SK-MEL-5 (cell line): ENCODE measurements at regions not wholly inside any gene's neighbourhood (a gene's known extent, or its start where the extent isn't known, plus 50 kb on each side); places are given as distances from the start of the nearest gene placed in this dataset.

Experiments
- DNase-seq: peaks from one replicate; pipeline ENCODE4 v3.0.0-alpha.2; 2016; ENCODE audit warnings: low read depth, low spot score
- in situ Hi-C: cut with HindIII; loops from 2 replicates; pipeline ENCODE4 v1.10.0; 2016; ENCODE audit warnings: low sequenced_read_pairs, high pct_unique_total_duplicates, low pct_unique_long_range_greater_than_20kb

DNA sequence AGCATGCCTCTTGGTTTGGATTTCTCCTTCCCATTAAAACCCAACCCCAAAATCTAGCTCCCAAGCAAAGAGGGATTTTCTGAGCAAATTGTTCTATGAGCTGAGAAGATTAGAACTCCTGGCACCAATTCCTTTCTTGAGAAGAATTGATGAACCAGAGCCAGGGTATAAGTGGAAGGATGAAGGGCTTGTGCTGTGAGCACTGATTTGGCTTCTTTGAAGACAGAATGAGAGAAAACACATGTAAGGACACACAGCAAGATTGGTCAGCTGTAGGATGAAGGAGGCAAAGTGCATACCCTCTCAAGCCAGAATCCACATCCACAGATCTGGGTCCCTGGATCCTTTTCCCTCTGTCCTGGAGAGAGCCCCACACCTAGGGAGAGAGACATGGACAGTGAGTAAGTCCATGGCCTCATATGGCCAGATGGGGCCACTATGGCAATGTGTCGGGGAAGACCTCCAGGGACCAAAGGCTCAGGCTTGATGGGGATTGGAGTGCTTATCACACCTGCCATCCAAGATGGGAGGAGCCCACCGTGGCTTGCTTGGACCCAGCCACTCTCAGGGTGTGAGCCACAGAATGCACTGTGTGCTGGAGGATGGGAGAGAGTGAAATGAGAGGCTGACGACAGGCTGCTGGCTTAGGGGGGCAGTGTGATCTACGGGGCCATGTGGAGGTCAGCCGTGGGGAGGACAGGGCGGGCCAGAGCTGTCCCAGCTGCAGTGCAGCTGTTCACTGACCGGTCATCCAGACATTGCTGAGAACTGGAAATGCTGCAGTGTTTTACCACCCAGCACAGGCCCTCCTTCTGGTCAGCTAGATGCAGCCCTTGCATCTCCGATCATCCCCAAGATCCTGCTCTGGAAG, 339.8 kb downstream of the CYP26B1 start:
- in situ Hi-C loops, result no loop called here
- no peak for DNase-seq

DNA sequence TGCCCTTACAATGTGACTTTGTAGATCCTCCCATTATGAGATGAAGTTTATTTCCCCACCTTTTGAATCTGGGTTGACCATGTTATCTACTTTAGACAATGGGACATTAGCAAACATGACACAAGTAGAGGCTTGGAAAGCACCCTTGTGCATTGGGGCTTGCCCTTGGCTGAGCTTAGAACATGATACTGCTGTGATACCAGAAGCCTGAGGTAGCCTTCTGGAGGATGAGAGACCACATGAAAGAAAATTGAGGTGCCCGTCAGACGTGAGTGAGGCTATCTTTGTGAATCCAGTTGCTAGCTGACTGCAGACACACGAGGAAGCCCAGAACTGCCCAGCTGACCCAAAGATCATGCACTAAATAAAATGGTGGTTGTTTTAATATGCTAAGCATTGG, 341.2 kb downstream of the CYP26B1 start:
- in situ Hi-C loops, result no loop called here
- no peak for DNase-seq

DNA sequence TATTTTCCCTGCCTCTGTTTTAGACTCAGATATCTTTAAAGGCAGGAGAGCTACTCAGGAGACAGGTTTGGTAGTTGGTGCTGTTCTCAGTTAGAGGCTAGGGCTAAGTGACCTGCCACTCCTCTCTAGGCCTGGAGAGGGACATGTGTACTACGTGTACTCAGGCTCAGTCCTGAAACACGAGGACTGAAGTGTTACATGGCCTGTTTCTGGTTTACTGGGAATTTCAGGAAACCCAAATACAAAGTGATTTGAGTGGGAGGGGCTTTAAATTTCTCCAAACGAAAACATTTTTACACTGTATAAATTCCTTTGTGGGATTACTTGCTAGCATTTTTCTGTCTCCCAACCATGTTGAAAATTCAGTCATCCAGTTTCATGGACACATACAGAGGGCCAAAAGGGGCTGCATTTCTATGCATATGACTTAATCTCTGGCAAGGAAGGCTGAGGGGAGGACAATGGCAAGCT, 343.3 kb downstream of the CYP26B1 start:
- in situ Hi-C loops, result no loop called here
- no peak for DNase-seq

DNA sequence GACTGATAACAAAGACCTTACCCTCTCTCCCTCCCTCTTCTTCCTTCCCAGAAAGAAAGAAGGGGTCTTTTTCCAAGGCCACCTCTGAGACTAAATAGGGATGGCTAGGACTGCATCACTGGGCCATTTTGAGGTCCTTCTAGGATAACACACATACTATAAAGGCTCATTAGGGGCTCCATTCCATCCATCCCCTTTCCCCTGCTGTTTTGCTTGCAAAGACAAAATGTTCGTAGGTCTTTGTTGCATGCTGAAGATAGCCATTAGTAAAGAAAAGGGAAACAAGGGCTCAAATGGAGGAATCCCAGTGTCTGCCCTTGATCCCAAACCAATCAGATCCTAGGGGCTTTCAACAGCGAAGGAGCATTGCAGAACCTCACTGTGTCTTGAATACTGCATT, 344.3 kb downstream of the CYP26B1 start:
- in situ Hi-C loops, result no loop called here
- no peak for DNase-seq

DNA sequence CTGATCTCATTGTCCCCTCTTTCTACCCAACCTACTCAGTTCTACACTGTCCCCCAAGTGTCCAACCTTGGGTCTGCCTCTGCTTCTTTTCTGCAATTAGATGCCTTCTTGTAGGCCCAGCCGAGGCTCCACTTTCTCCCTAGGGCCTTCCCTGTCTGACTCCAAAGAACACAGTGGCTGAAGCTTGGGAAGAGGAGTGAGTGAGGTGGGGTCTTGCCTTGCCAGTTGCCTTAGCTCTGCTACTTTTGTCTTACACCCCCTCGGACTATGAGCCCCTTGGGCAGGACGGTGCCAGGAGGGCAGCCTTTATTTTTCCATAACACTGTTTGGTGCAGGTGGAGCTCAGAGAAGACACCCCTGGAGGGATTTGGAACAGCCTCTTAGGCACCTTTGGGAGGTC, 345.1 kb downstream of the CYP26B1 start:
- DNase-seq, result no peak
- in situ Hi-C loops, result no loop called here

DNA sequence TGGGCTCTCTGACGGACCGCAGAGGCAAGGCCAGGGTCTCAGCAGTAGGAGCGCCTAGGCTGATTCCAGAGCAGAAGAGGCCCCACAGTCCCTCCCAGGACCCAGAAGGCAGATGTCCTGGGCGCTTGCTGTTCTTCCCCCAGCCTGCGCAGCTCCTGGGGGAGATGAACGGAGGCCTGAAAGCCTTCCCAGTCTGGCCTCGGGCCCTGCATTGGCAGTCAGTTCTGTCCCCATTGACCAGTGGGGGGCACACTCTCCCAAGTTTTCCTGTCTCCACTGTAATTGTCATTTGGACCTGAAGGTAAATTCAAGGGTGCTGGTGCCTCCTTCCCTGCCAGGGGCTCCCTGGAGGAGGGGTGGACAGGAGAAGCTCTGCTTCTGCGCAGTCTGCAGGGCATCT, 345.7 kb downstream of the CYP26B1 start:
- DNase-seq, result peak; percentile 74
- in situ Hi-C loops, result no loop called here

DNA sequence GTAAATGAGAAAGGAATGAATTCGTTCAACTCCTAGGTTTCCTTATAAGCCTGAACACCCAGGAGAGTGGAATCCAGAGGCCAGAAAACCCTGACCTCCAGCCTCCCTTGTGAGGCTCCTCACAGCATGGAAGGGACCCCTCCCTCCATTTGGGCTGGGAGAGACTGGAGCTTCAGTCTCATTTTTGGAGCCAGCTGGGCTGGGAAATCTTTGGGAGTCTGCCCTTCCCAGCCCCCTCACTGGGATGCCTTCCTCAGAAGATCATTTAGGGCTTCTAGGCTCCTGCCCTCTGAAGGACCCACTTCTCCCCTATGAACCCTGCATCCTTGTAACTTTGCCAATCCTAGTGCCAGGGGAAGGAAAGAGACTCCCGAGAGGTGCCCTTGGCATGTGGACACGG, 346.1 kb downstream of the CYP26B1 start:
- in situ Hi-C loops, result no loop called here
- DNase-seq, result no peak

DNA sequence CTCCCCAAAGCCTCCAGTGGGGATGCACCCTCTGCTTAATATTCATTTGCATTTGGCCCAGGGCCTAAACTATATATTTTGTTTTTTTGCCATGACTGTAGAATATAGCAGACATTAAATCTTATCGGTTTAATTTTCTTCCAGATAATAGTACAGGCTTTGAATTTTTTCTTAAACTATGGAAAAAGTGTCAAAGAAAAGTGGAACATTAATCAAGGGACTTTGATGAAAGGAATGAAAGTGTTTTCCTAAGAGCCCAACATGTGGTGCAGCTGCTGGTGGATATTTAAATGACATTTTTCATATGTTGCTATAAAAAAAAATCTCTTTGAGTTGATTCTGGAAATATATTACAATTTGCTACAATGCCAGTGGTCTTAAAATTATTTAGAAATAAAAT, 346.8 kb downstream of the CYP26B1 start:
- in situ Hi-C loops, result no loop called here
- no peak for DNase-seq

DNA sequence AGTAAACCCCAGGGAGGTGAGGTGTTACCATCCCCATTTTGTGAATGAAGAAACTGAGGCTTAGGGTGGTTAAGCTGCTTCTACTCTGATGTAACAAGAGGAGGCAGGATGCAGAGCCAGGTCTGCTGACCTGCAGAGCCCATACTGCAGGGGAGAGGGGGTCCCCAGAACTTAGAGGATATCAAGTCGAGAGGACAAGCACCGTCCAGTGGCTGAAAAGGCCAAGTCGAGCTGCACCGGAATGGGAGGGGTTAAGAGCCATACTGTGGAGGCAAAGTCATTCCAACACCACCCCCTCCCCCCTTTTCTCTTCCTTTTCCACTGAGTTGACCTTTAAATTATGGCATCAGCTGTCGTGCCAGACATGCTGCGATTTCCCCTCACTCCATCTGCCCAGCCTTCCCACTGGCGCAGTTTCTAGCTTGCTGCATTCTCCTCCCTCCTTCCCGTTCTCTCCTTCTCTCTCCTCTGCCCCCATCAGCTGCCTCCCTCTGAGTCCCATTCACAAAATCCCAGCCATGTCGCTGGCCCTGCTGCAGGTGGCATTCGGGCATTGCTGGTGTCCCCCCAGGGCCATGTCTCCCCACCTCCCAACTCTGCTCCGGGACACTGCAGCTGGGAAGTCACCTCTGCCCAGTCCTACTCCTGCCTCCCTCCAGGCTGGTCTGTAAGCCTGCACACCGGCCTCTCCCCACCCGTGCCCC, 346.9 kb downstream of the DYSF start:
- DNase-seq, result no peak
- in situ Hi-C loops, result no loop called here

DNA sequence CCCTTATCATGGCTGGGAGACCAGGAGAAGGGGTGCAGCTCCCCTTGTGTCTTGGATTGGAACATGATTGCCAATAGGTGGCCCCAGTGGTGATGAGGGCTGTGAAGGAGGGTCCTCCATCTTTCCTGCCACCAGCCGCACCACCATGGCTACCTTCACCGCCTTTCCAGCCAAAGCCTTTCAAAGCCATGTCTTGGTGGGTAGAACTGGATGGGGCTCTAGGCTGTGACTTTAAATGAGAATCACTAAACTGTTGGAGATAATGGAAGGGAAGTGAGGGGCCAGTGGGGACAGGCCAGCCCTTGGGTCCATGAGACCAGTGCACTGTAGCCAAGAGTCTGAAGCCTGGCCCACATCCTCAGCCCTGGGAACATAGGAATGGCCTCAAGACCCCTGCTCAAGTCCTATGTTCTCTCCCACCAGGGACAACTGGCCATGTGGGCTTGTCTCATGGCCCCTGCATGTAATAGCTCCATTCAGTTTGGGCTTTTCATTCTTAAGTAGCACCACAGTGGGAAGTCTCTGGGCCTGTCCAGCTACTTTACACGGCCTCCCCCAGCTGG, 345.7 kb downstream of the DYSF start:
- in situ Hi-C loops, result no loop called here
- no peak for DNase-seq

DNA sequence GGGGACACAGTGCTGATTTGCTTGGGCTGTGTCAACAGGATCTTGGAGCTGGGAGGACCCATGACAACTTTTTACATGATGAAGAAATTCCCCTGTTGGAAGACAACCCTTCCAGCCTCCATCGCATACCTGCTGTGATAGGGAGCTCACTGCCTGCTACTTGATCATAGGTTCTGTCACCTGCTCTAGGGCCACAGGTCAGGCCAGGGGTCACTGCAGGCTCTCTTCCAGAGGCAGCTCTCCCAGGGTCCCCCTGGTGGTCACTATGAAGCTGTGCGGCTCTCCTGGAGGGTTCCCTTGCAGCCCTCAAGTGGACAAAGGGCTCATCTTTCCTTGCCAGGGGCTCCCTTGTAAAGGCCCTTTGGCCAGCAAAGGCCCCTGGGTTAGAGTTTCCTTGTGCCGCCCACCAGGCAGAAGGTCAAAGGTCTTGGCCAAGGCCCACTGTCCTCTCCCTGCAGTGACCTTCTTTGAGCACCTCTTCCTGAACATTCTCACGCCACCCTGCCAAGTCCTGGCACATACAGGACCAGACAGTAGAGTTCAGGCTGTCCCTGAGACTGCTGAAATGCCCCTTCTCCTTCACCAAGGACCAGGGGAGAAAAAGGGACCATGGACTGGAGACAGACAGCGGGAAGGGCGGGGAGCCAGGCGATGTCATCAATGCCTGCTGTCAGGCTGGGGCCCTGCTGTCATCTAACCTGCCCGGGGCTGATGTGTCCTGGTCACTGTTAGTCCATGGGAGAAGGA, 345.1 kb downstream of the DYSF start:
- peak; percentile 75 for DNase-seq
- in situ Hi-C loops, result no loop called here

DNA sequence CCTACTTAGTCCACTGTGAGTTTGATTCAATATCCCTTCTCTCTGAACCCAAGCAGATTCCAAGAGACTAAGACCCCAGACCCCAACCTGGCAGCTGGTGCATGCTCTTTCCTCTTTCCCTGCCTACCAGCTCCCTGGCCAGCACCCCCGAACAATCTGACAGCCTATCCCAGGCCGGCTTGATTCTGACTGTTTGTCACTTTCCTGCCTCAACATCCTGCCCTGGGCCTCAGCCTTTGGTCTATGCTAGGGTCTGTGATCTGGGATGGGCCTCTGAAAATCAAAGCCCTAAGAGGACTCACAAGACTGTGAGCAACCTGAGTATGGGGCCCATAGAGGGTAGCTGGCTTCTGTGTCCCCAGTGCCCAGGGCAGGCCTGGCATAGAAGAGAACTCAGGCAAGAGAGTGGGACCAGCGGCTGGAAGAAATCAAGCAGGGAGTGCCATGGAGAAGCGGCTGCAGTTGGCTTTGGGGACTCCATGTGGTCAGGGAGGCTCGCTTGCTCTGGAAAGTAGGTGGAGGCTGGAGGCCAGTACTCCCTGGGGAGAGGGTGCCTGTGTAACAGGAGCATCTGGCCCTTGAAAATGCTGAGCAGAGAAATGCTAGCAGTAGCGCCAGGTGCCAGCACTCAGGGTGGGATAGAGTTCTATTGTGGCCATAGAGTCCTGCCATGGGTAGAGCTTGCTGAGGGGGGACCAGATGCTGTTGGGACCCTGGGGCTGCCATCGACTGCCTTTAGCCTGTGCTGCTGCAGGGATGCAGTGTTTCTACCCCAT, 343.9 kb downstream of the DYSF start:
- no peak for DNase-seq
- in situ Hi-C loops, result no loop called here

DNA sequence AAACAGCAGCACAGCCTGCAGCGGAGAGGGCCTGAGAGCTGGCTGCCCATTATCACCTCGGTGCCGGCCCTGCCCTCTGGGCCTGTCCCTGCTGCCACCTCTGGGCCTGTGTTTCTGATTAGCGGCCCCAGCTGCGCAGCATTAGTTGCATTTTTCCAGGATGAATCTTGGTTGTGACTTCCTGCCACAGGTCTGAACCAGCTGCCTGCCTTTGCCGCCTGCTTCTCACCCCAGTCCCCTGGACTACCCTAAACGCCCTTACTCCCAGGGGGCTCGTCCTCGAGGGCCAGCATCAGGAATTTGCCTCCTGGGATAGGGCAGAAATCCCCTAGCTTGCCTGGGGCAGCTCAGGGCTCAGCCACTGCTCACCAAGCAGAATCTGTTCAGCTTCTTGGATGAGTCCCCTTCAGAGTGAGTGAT, 342.8 kb downstream of the DYSF start:
- in situ Hi-C loops, result no loop called here
- no peak for DNase-seq

DNA sequence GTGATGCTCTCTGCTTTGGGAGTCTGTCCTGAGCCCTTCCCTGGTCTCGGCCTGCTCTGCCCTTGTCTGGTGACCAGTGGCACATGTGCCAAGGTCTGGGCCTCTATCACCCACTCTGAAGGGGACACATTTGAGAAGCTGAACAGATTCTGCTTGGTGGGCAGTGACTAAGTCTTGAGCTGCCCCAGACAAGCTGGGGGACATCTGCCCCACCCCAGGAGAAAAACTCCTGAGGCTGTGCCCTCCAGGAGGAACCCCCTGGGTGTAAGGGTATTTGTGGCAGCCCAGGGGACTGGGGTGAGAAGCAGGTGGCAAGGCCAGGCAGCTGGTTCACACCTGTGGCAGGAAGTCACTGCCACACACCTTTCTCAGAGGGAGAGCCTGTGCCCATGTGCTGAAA, 342.1 kb downstream of the DYSF start:
- DNase-seq, result no peak
- in situ Hi-C loops, result no loop called here

DNA sequence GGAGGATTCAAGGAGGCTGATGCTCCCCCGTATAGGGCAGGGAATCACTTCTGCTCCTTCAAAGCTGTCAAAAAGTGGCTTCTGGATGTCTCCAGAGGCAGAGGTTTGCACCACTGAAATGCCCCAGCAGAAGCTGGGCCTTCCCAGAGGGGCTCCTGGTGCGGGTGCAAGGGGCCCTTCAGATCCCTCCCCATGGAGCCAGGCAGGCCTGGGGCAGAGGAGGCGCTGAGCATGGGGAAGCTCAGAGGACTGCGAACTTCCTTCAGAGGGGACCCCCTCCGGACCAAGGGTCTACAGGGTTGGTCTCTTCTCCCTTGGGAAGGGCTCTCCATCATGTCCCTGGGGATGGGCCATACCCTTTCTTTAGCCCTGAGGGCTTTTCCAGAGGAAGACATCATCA, 341.2 kb downstream of the DYSF start:
- in situ Hi-C loops, result no loop called here
- DNase-seq, result no peak

DNA sequence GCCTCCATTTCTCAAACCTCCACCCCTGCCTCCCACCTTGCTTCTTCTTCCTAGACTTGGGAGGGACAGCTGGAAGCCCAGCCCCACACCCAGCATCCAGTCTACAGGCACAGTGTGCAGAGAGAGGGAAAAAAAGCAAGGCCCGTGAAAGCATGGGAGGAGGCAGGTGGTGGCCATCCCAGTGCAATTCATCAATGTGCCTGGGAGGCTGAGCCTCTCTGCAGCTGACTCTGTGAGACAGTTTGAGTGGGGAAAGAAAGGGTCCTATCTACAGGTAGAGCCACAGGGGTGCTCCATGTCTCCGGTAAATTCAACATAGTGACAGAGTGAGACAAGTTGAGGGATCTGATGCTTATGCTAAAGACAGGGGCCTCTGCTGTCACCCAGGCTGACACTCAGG, 340.6 kb downstream of the DYSF start:
- no peak for DNase-seq
- in situ Hi-C loops, result no loop called here

DNA sequence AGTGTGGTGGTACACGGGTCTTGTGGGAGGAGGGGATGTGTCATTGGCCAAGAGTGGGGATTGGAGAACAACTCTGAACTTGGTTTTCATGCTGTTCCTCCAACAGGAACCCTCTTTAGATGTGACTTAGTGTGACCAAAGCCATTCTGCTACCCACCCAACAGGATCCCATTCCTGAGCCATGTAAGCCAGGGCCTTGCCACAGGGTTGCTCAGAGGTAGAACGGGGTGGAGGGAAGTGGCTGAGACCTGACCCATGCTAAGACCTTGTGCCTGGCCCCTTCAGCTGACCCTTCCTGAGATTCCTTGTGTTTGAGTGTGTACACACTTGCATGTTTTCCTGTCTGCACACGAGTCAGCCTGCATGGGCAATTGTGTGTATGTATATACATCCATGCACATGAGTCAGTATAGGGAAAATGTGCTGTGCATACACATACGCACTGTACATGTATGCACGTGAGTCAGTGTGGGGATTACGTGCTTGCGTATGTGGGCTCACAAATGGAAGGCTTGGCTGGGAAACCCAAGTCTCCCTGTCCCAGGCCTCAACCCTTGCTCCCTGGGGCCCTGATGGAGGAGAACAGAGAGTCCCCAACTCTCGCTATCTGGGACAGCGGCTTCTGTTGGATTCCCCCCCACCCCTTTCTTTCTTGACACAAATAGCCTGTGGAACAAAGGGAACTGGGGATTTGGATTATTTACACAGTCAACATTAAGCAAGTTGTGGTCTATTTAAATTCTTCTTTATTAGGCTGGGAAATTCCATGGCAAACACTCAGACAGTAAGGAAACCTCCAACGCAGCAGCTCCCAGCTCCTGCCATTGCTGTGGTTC, 339.8 kb downstream of the DYSF start:
- no peak for DNase-seq
- in situ Hi-C loops, result no loop called here
